Pancreas (tissue), 10 donors: ENCODE measurements at regions not wholly inside any gene's neighbourhood (a gene's known extent, or its start where the extent isn't known, plus 50 kb on each side); places are given as distances from the start of the nearest gene placed in this dataset.
"Not testable (repeated sequence)": the region's sequence is repeated elsewhere in the genome, so short reads cannot be mapped to it uniquely, and the experiment has no call there.

Source experiments
- ATAC-seq, 4 donors: fragments of 200-7000 bp; cut with Tn5 transposase; one replicate each; pipeline versions ENCODE4 v1.8.0 to v1.9.1; 2020; ENCODE audit warnings: mild to moderate bottlenecking in 4 of 4, moderate library complexity in 4 of 4
- DNase-seq, 6 donors: peaks; one replicate each; pipeline ENCODE4 v3.0.0-alpha.2; 2020
- FAIRE-seq: peaks from 2 replicates; lab custom pipeline; 2012; peaks lifted over from hg19 to GRCh38; lab: Jason Lieb, UNC
- H3K27ac ChIP-seq, 4 donors: fragments of 200-600 bp; sonication (generic); 1 replicate in 3 of 4; 2 replicates in 1 of 4; pipeline versions ENCODE4 v1.5.0 to v1.8.0; 2020
- H3K27me3 ChIP-seq, 4 donors: fragments of 200-600 bp; one replicate each; pipeline ENCODE4 v1.8.0; 2021
- H3K36me3 ChIP-seq, 3 donors: fragments of 200-600 bp; sonication (generic) in 1 of 3; one replicate each; pipeline versions ENCODE4 v1.5.0 to v1.8.0; 2020 to 2021
- H3K4me1 ChIP-seq, 3 donors: fragments of 200-600 bp; one replicate each; pipeline ENCODE4 v1.8.0; 2021
- H3K4me3 ChIP-seq, 4 donors: fragments of 200-600 bp; sonication (generic) in 2 of 4; one replicate each; pipeline versions ENCODE4 v1.5.0 to v1.8.0; 2020 to 2021
- H3K9me3 ChIP-seq, 4 donors: fragments of 200-600 bp; one replicate each; pipeline ENCODE4 v1.8.0; 2021
- WGBS, 2 donors: extraction: QIAGEN DNeasy Blood & Tissue Kit; methylation state at CpG; one replicate each; pipeline ENCODE4 v1.1.7; 2013; 5-methylcytosine and 5-hydroxymethylcytosine counted together
- intact Hi-C, 3 donors: fragments of 100-400 bp; cut with DNase I; formaldehyde crosslinking; loops; one replicate each; pipeline versions ENCODE4 v1.11.1 to v1.14.2; 2022
- TF ChIP-seq, protein P1 (sequence below), 4 donors: fragments of 200-600 bp; sonication (generic) in 3 of 4; IDR thresholded peaks; one replicate each; pipeline versions ENCODE4 v1.5.0 to v1.8.0; 2021; ENCODE audit warnings: antibody characterized with exemption in 4 of 4
- donor health status: healthy with polysubstance abuse.
- donor health status: DM: no; HTN: no; CAD: no; lungs with moderate emphysema.
- donor health status: DM: no; HTN: no; CAD: no.
- donor health status: control.
- donor health status: control.
- donor health status: Bipolar disorder and iron deficiency.
- donor health status: DM: yes; HTN: yes; CAD: no.
- donor health status: DM: no; HTN: no; CAD: no.
- donor health status: DM: no; HTN: no; CAD: no.
- donor health status: DM: yes; HTN: yes; CAD: no.

DNA sequence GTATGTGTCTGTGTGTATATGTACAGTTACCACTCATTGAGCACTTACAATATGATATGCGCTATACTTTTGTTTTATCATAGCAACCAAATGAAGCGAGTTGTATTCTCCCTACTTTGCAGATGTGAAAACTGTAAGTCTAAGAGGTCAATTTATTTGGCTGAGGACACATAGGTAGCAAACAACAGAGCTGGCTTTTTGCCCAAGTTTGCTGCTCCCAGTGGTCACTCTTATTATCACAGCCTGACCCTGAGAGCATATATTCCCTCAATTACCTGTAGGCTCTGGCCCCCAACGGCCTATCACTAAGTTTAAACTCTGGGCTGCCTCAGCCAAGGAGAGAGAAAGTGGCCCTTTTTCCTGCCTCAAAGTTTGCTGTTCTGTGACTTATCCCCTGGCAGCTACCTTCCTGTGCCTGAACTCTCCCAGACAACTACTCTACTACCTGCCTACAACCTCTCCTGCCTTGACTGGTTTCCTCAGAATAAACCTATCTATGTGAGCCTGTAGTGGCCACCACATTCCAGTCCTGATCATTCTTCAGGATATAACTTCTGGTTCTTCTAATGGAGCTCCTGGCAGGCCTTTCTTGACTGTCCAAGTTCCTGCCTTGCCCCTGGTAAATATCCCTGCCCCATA lies 221.8 kb downstream of the FRK start:
- H3K27me3 ChIP-seq: no peaks in the 10 kb centered on the region
- intact Hi-C loops: no loop called here
- DNase-seq: peak in 3 of 6 donors; percentile 5 to 51 (median 22)
- no peak overlapping the region for H3K4me3 ChIP-seq
- no peak overlapping the region for H3K27ac ChIP-seq
- TF ChIP-seq, protein P1, sequence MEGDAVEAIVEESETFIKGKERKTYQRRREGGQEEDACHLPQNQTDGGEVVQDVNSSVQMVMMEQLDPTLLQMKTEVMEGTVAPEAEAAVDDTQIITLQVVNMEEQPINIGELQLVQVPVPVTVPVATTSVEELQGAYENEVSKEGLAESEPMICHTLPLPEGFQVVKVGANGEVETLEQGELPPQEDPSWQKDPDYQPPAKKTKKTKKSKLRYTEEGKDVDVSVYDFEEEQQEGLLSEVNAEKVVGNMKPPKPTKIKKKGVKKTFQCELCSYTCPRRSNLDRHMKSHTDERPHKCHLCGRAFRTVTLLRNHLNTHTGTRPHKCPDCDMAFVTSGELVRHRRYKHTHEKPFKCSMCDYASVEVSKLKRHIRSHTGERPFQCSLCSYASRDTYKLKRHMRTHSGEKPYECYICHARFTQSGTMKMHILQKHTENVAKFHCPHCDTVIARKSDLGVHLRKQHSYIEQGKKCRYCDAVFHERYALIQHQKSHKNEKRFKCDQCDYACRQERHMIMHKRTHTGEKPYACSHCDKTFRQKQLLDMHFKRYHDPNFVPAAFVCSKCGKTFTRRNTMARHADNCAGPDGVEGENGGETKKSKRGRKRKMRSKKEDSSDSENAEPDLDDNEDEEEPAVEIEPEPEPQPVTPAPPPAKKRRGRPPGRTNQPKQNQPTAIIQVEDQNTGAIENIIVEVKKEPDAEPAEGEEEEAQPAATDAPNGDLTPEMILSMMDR (IDR thresholded peaks at IDR 0.05): peak in 1 of 4 donors; percentile 39
- ATAC-seq: peak; percentile 35 to 61 (median 53)
- FAIRE-seq: no peak
- H3K9me3 ChIP-seq: no peaks in the 10 kb centered on the region
- H3K36me3 ChIP-seq: no peaks in the 10 kb centered on the region
- WGBS, 2 donors: 52 to 53% methylated on average over 3 of the region's 3 CpGs
- H3K4me1 ChIP-seq: no peaks in the 10 kb centered on the region

DNA sequence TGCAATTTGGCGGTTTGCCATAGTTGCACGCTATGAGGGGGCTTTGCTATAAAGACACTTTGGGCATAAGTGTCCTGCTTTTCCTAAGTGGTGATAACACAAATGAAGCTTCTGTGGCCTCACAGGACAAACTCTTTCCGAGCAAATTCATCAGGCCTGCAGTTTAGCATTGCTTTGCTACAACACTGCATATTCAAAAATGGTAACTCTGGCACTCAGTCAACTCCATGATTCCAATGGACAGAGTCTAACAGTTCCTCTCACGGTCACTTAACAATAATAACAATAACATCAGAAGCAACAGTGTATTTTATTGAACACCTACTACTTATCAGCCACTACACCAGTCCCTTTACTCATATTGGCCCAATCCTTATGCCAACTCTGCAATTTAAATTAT lies 222.5 kb downstream of the FRK start:
- Histone ChIP-seq H3K9me3 (no peaks in the 10 kb centered on the region), H3K4me1 (no peaks in the 10 kb centered on the region), H3K27me3 (no peaks in the 10 kb centered on the region), H3K36me3 (no peaks in the 10 kb centered on the region), H3K27ac (no peak overlapping the region), H3K4me3 (no peak overlapping the region)
- DNase-seq (no peak), FAIRE-seq (no peak), ATAC-seq (no peak)
- WGBS, 2 donors: 83 to 91% methylated on average over 4 of the region's 4 CpGs
- intact Hi-C loops: no loop called here
- TF ChIP-seq, protein P1 (IDR thresholded peaks at IDR 0.05): no peak

DNA sequence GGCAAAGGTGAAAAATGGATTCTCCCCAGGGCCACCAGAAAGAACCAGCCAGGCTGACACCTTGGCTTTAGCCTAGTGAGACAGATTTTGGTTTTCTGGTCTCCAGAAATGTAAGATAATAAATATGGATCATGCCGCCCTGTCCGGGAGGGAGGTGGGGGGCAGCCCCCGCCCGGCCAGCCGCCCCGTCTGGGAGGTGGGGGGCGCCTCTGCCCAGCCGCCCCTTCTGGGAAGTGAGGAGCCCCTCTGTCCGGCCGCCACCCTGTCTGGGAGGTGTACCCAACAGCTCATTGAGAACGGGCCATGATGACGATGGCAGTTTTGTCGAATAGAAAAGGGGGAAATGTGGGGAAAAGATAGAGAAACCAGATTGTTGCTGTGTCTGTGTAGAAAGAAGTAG lies 224.3 kb downstream of the FRK start:
- H3K4me3 ChIP-seq, ATAC-seq, intact Hi-C loops, DNase-seq, FAIRE-seq, H3K27ac ChIP-seq, H3K9me3 ChIP-seq, H3K36me3 ChIP-seq, H3K4me1 ChIP-seq, H3K27me3 ChIP-seq: not testable (repeated sequence)
- 91 to 93% methylated on average over 10 of the region's 13 CpGs for WGBS, 2 donors

DNA sequence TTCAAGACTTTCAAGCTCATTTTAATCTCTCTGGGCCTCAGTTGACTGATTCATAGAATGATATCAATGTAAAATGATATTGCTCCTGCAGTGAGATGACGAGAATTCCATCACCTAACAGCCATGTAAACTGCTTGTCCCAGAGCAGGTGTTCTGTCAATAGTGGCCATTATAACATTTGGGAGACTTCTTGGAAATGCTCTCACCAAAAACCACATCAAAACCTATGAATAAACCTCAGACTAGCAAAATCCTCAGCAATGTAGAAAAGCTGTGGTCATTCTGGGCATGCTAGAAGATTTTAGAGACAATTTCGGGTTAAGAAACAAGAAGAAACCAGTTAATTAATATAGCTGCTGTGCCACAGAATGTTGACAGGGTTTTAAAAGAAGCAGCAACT lies 225.4 kb downstream of the FRK start:
- FAIRE-seq (no peak), DNase-seq (no peak), ATAC-seq (no peak)
- 44% methylated on average over 2 of the region's 2 CpGs for WGBS, 2 donors
- H3K4me3 ChIP-seq: no peak overlapping the region
- H3K9me3 ChIP-seq: no peaks in the 10 kb centered on the region
- no peaks in the 10 kb centered on the region for H3K4me1 ChIP-seq
- intact Hi-C loops: no loop called here
- no peaks in the 10 kb centered on the region for H3K36me3 ChIP-seq
- TF ChIP-seq, protein P1 (IDR thresholded peaks at IDR 0.05): no peak
- no peaks in the 10 kb centered on the region for H3K27me3 ChIP-seq
- H3K27ac ChIP-seq: no peak overlapping the region

DNA sequence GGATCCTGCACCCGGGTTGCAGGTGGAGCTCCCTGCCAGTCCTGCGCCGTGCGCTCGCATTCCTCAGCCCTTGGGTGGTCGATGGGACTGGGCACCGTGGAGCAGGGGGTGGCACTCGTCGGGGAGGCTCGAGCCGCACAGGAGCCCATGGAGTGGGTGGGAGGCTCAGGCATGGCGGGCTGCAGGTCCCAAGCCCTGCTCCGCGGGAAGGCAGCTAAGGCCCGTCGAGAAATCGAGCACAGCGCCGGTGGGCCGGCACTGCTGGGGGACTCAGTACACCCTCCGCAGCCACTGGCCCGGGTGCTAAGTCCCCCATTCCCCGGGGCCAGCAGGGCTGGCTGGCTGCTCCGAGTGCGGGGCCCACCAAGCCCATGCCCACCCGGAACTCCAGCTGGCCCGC lies 226.1 kb downstream of the FRK start:
- H3K4me3 ChIP-seq, H3K27ac ChIP-seq, ATAC-seq, FAIRE-seq, H3K4me1 ChIP-seq, intact Hi-C loops, H3K27me3 ChIP-seq, H3K36me3 ChIP-seq, H3K9me3 ChIP-seq: not testable (repeated sequence)
- DNase-seq: peak in 1 of 6 donors; percentile 35
- 89 to 91% methylated on average over 20 to 27 of the region's 27 CpGs for WGBS, 2 donors

DNA sequence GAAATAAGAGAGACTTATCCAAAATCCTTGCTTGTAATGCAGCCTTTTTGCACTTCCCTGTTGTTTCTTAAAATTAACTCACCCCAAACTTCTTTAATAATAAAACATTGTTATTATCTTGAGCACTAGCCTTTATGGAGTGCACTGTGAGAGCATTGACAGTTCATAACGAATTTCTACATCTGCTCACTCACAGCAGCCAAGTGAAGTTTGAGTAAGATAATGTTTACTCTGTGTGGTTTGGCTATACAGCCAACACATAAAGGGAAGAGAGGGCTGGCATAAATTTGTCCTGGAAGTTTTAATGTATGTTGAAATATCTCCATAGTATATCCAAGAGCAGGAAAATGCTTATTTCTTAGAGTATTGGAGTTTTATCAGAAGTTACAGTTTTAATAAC lies 227.9 kb downstream of the FRK start:
- TF ChIP-seq, protein P1 (IDR thresholded peaks at IDR 0.05): no peak
- Histone ChIP-seq H3K4me3 (no peak overlapping the region), H3K27me3 (no peaks in the 10 kb centered on the region), H3K27ac (no peak overlapping the region), H3K4me1 (no peaks in the 10 kb centered on the region), H3K36me3 (no peaks in the 10 kb centered on the region), H3K9me3 (no peaks in the 10 kb centered on the region)
- 9 to 12% methylated on average over 1 of the region's 1 CpG for WGBS, 2 donors
- intact Hi-C loops: no loop called here
- no peak for ATAC-seq
- DNase-seq: no peak
- no peak for FAIRE-seq
